Activated T-cell treated with anti-CD3 and anti-CD28 coated beads, Interleukin-2, amount 50 U/mL, for 1 hour (primary cell): ENCODE measurements at regions not wholly inside any gene's neighbourhood (a gene's known extent, or its start where the extent isn't known, plus 50 kb on each side); places are given as distances from the start of the nearest gene placed in this dataset.

Experiments used
- DNase-seq: peaks from one replicate; pipeline ENCODE4 v3.0.0-alpha.2; 2020

GRCh38 chr20:39269493-39270217, 307.5 kb downstream of the DHX35 start:
- no peak for DNase-seq

- DNase-seq = peak; percentile 19
These were observed 306.9 kb downstream of the DHX35 start for GRCh38 chr20:39268981-39269461.

GRCh38 chr20:39268491-39268951, 306.4 kb downstream of the DHX35 start:
- no peak for DNase-seq

GRCh38 chr20:39266989-39267388, 304.8 kb downstream of the DHX35 start:
- DNase-seq = no peak

GRCh38 chr20:39264506-39265172, 302.5 kb downstream of the DHX35 start:
- DNase-seq = no peak

GRCh38 chr20:39263076-39263475, 300.9 kb downstream of the DHX35 start:
- DNase-seq = no peak

- DNase-seq = no peak
These were observed 297.7 kb downstream of the DHX35 start for GRCh38 chr20:39259808-39260207.

GRCh38 chr20:39259010-39259803, 297.1 kb downstream of the DHX35 start:
- DNase-seq = no peak

- DNase-seq = no peak
These were observed 296.1 kb downstream of the DHX35 start for GRCh38 chr20:39258253-39258652.

GRCh38 chr20:39253051-39253755, 291.1 kb downstream of the DHX35 start:
- no peak for DNase-seq

GRCh38 chr20:39252035-39252434, 289.9 kb downstream of the DHX35 start:
- DNase-seq = no peak

GRCh38 chr20:39249798-39250197, 287.7 kb downstream of the DHX35 start:
- DNase-seq = no peak

- DNase-seq = no peak
These were observed 286.8 kb downstream of the DHX35 start for GRCh38 chr20:39248862-39249485.

GRCh38 chr20:39248171-39248861, 286.2 kb downstream of the DHX35 start:
- DNase-seq = no peak

- DNase-seq = no peak
These were observed 284.3 kb downstream of the DHX35 start for GRCh38 chr20:39246436-39246835.

- no peak for DNase-seq
These were observed 283.7 kb downstream of the DHX35 start for GRCh38 chr20:39245685-39246311.

GRCh38 chr20:39243962-39244361, 281.8 kb downstream of the DHX35 start:
- DNase-seq = no peak

- no peak for DNase-seq
These were observed 280.5 kb downstream of the DHX35 start for GRCh38 chr20:39242614-39243013.

- no peak for DNase-seq
These were observed 272.5 kb downstream of the DHX35 start for GRCh38 chr20:39234520-39235095.

- DNase-seq = no peak
These were observed 271.6 kb downstream of the DHX35 start for GRCh38 chr20:39233755-39234154.

GRCh38 chr20:39227416-39227815, 265.3 kb downstream of the DHX35 start:
- no peak for DNase-seq
